ENCODE measurements at regions not wholly inside any gene's neighbourhood (a gene's known extent, or its start where the extent isn't known, plus 50 kb on each side); places are given as distances from the start of the nearest gene placed in this dataset.

- H3K79me2 ChIP-seq (ENCODE audit: insufficient read depth, low read depth, low read length) = no peaks in the 10 kb centered on the region
- no peaks in the 10 kb centered on the region for H4K20me1 ChIP-seq (ENCODE audit: insufficient read depth, low read length)
- H2AFZ ChIP-seq (ENCODE audit: low read length) = no peak overlapping the region
- H3K36me3 ChIP-seq (ENCODE audit: insufficient read depth, low read length) = no peaks in the 10 kb centered on the region
- intact Hi-C loops (cut with micrococcal nuclease; ENCODE audit: unreplicated experiment) = no loop called here
- CTCF ChIA-PET (ENCODE audit: unreplicated experiment) = no interaction called here
- no peak overlapping the region for H3K27ac ChIP-seq (ENCODE audit: low read depth, low read length, poor library complexity, severe bottlenecking)
- H3K4me1 ChIP-seq (ENCODE audit: insufficient read depth, low read length, poor library complexity, severe bottlenecking) = no peaks in the 10 kb centered on the region
- DNase-seq (ENCODE audit: low spot score) = no peak
- no peaks in the 10 kb centered on the region for H3K9me2 ChIP-seq (ENCODE audit: insufficient read depth, low read length)
- no peak overlapping the region for H3K4me2 ChIP-seq (ENCODE audit: low read length)
- POLR2A ChIA-PET = no interaction called here
- BruUV-seq (replicated peaks) = no TSS peak
- no peak overlapping the region for H3K4me3 ChIP-seq (ENCODE audit: low read depth, low read length, poor library complexity, severe bottlenecking)
- H3K9me3 ChIP-seq (ENCODE audit: low read length) = no peaks in the 10 kb centered on the region
- TF ChIP-seq EZH2phosphoT487 (IDR thresholded peaks at IDR 0.05; ENCODE audit: borderline replicate concordance, low read depth, low read length) = no peak
- TF ChIP-seq CTCF (conservative IDR thresholded peaks at IDR 0.05; ENCODE audit: low read length) = no peak
These were observed 247.3 kb downstream of the SPATA18 start for GRCh38 chr4:52298444-52298843.

DNA sequence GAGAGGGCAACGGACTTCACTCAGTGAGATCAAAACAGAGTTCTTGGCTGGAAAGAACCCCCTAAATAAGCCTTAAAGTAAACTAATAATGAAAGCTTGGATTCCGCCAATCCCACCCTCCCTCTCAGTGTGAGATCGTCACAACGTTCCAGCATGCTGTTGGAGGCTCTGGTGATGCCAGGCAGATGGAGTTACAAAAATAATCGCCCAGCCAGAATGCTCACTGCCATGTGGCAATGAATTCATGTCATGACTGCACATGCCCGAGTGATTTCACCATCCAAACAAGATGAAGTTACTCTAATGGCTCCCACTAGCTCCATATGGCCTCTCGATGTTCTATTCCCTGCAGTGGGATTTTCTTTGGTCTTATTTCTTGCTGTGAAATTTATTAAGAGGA is 248.0 kb downstream of the SPATA18 start:
- TF ChIP-seq CTCF (conservative IDR thresholded peaks at IDR 0.05; ENCODE audit: low read length) (no peak), EZH2phosphoT487 (IDR thresholded peaks at IDR 0.05; ENCODE audit: borderline replicate concordance, low read depth, low read length) (no peak)
- no peaks in the 10 kb centered on the region for H4K20me1 ChIP-seq (ENCODE audit: insufficient read depth, low read length)
- intact Hi-C loops (cut with micrococcal nuclease; ENCODE audit: unreplicated experiment) = no loop called here
- DNase-seq (ENCODE audit: low spot score) = no peak
- H3K4me2 ChIP-seq (ENCODE audit: low read length) = no peak overlapping the region
- H3K27ac ChIP-seq (ENCODE audit: low read depth, low read length, poor library complexity, severe bottlenecking) = no peak overlapping the region
- H2AFZ ChIP-seq (ENCODE audit: low read length) = no peak overlapping the region
- H3K4me3 ChIP-seq (ENCODE audit: low read depth, low read length, poor library complexity, severe bottlenecking) = no peak overlapping the region
- no peaks in the 10 kb centered on the region for H3K36me3 ChIP-seq (ENCODE audit: insufficient read depth, low read length)
- H3K79me2 ChIP-seq (ENCODE audit: insufficient read depth, low read depth, low read length) = no peaks in the 10 kb centered on the region
- H3K4me1 ChIP-seq (ENCODE audit: insufficient read depth, low read length, poor library complexity, severe bottlenecking) = no peaks in the 10 kb centered on the region
- ChIA-PET POLR2A (no interaction called here), CTCF (ENCODE audit: unreplicated experiment) (no interaction called here)
- no peaks in the 10 kb centered on the region for H3K9me2 ChIP-seq (ENCODE audit: insufficient read depth, low read length)
- H3K9me3 ChIP-seq (ENCODE audit: low read length) = no peaks in the 10 kb centered on the region
- no TSS peak for BruUV-seq (replicated peaks)

DNA sequence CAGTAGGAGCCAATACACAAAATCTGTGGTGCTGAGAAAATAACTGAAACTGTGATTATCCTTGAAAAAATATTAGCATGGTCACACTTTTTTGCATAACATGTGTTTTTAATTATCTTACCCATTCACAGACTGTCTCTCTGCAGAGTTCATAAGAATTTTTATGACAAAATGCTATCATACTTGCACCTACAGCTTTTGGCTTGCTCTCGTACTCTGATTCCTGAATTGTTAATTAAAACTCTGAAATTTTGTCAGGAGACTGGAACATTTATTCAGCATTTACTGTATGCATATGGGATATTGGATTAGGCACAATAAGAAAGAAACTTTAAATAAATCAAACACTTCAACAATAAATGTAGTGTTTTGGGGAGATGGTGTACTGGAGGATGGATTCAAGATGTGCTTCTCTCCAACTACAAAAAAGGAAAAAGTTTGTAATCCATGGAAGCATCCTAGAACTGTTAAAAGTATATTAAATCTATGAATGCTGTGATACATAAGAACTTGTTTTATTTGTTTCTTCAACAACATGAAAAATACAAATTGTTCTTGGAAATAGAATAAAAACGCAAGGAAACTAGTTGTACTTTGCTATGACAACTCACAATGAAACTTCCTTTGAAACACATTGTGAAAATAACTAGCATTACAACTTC is 260.5 kb downstream of the SPATA18 start:
- Histone ChIP-seq H4K20me1 (ENCODE audit: insufficient read depth, low read length) (no peaks in the 10 kb centered on the region), H3K36me3 (ENCODE audit: insufficient read depth, low read length) (no peaks in the 10 kb centered on the region), H3K4me1 (ENCODE audit: insufficient read depth, low read length, poor library complexity, severe bottlenecking) (no peaks in the 10 kb centered on the region), H3K4me3 (ENCODE audit: low read depth, low read length, poor library complexity, severe bottlenecking) (no peak overlapping the region), H3K27ac (ENCODE audit: low read depth, low read length, poor library complexity, severe bottlenecking) (no peak overlapping the region), H3K9me3 (ENCODE audit: low read length) (no peaks in the 10 kb centered on the region), H3K79me2 (ENCODE audit: insufficient read depth, low read depth, low read length) (no peaks in the 10 kb centered on the region), H3K4me2 (ENCODE audit: low read length) (no peak overlapping the region), H3K9me2 (ENCODE audit: insufficient read depth, low read length) (no peaks in the 10 kb centered on the region), H2AFZ (ENCODE audit: low read length) (no peak overlapping the region)
- intact Hi-C loops (cut with micrococcal nuclease; ENCODE audit: unreplicated experiment) = no loop called here
- no TSS peak for BruUV-seq (replicated peaks)
- no peak for TF ChIP-seq CTCF (conservative IDR thresholded peaks at IDR 0.05; ENCODE audit: low read length)
- TF ChIP-seq EZH2phosphoT487 (IDR thresholded peaks at IDR 0.05; ENCODE audit: borderline replicate concordance, low read depth, low read length) = no peak
- DNase-seq (ENCODE audit: low spot score) = no peak
- POLR2A ChIA-PET = no interaction called here
- CTCF ChIA-PET (ENCODE audit: unreplicated experiment) = no interaction called here
